ENCODE measurements at regions not wholly inside any gene's neighbourhood (a gene's known extent, or its start where the extent isn't known, plus 50 kb on each side); places are given as distances from the start of the nearest gene placed in this dataset.

DNA sequence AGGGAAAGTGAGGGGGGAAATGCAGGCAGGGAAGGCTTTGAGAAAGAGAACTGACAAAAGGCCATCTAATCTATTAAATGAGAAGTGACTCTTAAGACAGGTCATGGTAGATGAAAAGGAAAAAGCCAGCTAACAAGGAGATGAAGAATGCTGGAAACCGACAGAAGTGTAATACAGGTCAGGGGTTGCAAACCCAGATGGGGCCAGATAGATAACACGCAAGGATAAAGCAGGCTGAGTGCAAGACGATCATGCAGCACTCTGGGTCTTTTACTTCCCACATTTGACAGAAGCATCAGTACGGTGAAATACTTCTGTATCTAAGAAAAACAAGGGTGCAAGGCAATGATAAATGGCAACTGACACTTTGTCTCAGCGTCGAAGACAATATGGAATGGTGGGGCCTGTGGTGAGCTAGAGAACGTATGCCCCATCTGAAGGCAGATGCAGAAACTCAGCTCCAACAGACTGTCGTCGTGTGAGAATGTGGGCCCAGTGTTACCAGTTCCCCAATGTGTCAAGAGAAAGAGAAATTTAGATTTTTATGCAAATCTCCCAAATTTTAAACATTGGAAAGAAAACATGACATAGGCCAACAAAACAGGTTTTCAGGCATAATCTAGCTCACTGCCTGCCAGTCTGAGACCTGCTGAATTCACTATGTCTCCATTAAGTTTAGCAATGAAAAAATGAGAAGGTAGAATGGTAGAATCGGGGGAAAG lies 187.4 kb downstream of the PHLDA1 start:
- Mint-ChIP-seq H3K27ac (no peak overlapping the region), H3K9me3 (peaks cover 8 to 17% of the 10 kb centered on the region in 2 donors), H3K36me3 (peaks cover 0 to 9% of the 10 kb centered on the region in 2 donors)
- ATAC-seq (no peak), DNase-seq (ENCODE audit: low spot score in 2 of 2) (no peak)

DNA sequence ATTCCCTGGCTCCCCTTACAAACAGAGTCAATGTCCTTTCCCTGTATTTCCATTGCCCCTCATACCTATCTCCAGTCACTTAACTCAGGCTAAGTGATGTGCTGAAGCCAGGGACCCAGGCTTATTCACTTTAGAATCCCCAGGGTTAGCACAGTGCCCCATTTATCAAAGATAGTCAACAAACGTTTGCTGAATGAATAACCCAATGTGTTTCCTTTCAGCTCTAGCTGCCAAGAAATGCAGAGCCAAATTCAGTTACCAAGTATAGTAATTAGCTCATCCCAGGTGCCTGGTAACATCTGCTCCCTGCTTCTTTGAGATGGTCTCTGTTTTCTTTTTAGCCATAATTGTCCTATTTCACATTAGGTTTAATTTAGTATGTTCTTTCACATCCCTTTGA lies 189.5 kb downstream of the PHLDA1 start:
- ATAC-seq (no peak), DNase-seq (ENCODE audit: low spot score in 2 of 2) (no peak)
- Mint-ChIP-seq H3K9me3 (peaks cover 8 to 22% of the 10 kb centered on the region in 2 donors), H3K27ac (no peak overlapping the region), H3K36me3 (peaks cover 0 to 9% of the 10 kb centered on the region in 2 donors)

DNA sequence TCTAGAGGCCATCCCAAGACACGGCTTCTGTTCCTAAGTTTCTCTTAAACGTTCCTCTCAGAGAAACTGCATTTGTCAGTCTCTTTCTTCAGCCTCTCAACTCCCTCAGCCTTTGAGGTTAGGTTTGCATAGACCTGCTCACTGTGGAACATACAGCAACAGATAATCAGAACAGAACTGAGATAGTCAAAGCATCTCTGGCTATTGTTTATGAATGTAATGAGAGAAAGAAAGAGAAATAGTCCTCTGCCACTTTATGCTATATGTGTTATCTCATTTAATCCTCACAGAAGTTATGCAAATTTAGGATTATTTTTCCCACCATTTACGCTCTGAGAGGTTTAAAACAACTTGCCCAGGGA lies 190.6 kb downstream of the PHLDA1 start:
- H3K27ac Mint-ChIP-seq = no peak overlapping the region
- DNase-seq (ENCODE audit: low spot score in 2 of 2) = no peak

DNA sequence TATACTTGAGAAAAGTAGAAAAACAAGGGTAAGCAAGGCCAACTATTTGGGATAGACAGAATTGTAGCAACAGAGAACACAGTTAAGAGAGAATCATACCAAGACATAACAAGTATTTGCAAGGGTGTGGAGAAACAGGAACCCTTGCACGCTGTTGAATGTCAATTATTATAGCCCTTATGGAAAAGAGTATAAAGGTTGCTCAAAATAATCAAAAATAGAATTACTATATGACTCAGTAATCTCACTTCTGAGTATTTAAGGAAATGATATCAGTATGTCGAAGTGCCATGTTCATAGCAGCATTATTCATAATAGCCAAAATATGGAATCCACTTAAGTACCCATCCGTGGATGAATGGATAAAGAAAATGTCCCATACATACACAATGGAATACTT lies 193.3 kb downstream of the PHLDA1 start:
- Mint-ChIP-seq H3K36me3 (no peaks in the 10 kb centered on the region), H3K27ac (no peak overlapping the region), H3K9me3 (peaks cover 0 to 6% of the 10 kb centered on the region in 2 donors)
- ATAC-seq (peak; percentile 18 to 87), DNase-seq (ENCODE audit: low spot score in 2 of 2) (no peak)

More for the DNA sequence above, 190.6 kb downstream of the PHLDA1 start:
- Mint-ChIP-seq H3K36me3 (peaks cover 0 to 2% of the 10 kb centered on the region in 2 donors), H3K9me3 (peaks cover 2 to 15% of the 10 kb centered on the region in 2 donors)
- no peak for ATAC-seq

DNA sequence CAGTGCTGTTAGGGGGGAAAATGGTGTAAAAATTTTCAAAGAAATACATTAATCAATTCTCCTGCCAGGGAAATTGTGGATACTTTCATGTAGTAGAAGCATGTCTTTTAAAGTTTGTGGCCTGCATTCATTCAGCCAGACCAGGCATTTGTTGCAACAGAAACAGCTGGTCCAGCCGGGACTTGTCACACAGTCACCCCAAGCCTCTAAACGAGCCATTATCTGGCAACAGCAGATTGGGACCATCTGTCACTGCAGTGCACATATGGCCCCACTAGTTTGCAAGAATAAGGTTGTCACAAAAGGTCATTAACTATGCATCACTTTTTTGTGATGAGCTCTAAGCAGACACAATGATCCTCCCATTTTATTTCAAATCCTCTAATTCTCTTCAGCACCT lies 193.9 kb downstream of the PHLDA1 start:
- no peaks in the 10 kb centered on the region for H3K36me3 Mint-ChIP-seq
- DNase-seq (ENCODE audit: low spot score in 2 of 2) (no peak), ATAC-seq (no peak)
- H3K27ac Mint-ChIP-seq = no peak overlapping the region
- H3K9me3 Mint-ChIP-seq = peaks cover 0 to 5% of the 10 kb centered on the region in 2 donors

DNA sequence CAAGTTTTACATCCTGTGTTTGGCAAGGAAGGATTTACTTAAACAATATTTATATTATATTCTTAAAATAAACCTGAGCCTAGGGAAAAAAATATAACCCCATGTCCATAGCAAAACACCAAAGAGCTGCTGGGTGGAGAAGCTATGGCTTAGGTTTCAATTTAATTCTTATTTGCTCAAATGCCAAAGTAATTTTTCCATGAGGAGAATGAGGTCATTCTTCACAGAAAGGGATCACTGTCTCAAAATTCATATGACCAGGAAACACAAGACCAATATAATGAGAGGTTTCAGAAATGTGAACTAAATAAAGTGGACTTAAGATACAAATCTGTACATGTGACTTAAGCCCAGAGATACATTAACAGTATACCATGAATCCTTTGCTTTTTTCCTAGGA lies 195.0 kb downstream of the PHLDA1 start:
- Mint-ChIP-seq H3K9me3 (peaks cover 0 to 5% of the 10 kb centered on the region in 2 donors), H3K36me3 (no peaks in the 10 kb centered on the region), H3K27ac (no peak overlapping the region)
- ATAC-seq (no peak), DNase-seq (ENCODE audit: low spot score in 2 of 2) (no peak)

DNA sequence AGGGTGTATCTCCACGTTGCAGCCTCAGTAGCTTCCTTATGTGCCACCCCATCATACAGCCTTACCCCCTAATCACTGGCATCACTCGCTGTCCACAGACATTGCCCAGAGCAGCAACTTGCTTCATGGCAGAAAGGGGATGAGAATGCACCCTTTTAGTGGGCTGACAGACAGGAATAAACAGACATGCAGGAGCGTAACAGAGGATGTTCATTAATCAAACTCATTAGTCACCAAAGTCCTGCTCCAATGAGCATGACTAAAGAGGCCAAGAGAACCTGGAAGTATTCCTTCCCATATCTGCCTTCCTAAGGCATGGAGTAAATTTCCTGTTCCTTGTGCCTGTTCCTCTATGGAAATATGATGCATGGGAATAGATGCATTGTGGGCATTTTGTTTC lies 197.0 kb downstream of the PHLDA1 start:
- H3K36me3 Mint-ChIP-seq = no peaks in the 10 kb centered on the region
- no peak overlapping the region for H3K27ac Mint-ChIP-seq
- ATAC-seq (no peak), DNase-seq (ENCODE audit: low spot score in 2 of 2) (no peak)
- H3K9me3 Mint-ChIP-seq = peaks cover 0 to 5% of the 10 kb centered on the region in 2 donors

DNA sequence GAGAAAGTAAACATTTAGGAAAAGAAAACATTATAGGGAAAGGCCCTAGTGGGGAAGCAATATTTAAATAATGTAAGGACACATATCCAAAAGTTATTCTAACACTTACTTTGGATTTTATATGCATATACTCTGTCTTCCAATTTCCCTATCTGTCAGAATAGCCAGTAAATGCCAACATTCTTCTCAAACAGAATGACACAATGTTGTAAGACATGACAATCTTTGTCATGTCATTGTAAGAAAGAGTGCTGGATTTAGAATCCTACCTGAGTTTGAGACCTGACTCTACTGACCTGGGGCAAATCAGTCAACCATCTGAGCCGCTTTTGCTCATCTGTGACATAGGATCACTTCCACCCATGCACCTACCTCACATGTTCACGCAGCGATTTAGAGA lies 198.3 kb downstream of the PHLDA1 start:
- no peaks in the 10 kb centered on the region for H3K36me3 Mint-ChIP-seq
- no peaks in the 10 kb centered on the region for H3K9me3 Mint-ChIP-seq
- no peak for ATAC-seq
- no peak for DNase-seq (ENCODE audit: low spot score in 2 of 2)
- H3K27ac Mint-ChIP-seq = no peak overlapping the region

DNA sequence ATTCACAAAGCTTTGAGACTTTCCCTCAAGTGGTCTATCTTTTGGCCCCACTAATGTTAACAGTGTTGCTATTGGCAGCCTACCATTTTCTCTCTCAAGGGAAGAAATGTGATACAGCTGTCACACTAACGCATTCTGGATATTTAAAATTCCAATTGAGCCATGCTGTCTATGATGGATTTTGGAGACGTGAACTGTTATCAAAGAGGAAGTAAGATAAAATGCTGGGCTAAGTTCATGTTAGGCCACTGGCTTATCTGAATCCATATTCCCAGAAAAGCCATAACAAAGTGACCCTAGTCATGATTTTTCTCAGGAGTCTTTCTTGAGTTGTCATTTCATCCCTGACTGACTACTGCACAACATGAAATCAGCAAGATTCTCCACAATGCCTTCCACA lies 200.2 kb downstream of the PHLDA1 start:
- no peak overlapping the region for H3K27ac Mint-ChIP-seq
- H3K36me3 Mint-ChIP-seq = no peaks in the 10 kb centered on the region
- DNase-seq (ENCODE audit: low spot score in 2 of 2) (no peak), ATAC-seq (no peak)
- no peaks in the 10 kb centered on the region for H3K9me3 Mint-ChIP-seq

DNA sequence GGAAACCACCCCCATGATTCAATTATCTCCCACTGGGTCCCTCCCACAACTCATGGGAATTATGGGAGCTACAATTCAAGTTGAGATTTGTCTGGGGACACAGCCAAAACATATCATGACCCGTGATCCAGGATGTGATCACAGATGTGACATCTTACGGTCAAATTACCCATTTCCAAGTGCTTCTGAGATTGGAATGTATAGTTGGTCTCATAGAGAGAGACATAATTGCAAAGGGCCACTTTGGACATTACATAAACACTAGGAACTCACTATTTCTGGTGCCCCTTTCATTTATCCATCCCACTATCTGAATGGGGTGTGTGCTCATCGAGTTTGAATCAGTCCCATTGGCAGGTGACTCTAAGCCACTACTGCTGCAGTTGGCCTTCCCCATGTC lies 204.5 kb downstream of the PHLDA1 start:
- no peak for ATAC-seq
- no peak overlapping the region for H3K27ac Mint-ChIP-seq
- no peak for DNase-seq (ENCODE audit: low spot score in 2 of 2)
- no peaks in the 10 kb centered on the region for H3K36me3 Mint-ChIP-seq
- no peaks in the 10 kb centered on the region for H3K9me3 Mint-ChIP-seq

DNA sequence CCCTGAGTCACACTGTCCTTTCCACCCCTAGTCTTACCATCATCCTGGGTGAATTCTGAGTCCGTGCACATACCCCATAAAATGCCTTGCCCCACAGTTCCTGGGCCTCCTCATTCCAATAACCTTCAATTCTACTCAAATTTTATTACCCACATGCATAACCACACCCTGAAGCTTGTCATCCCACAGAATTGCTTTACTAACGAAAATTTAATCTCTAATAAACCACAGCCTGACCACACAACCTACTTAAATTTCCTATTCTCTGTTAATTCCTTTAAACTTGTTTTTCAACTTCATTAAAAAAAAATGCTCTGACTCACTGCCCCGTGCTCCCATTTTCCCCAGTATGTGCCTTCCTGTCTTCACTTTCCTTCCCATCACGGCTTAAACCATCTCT lies 205.9 kb downstream of the PHLDA1 start:
- H3K9me3 Mint-ChIP-seq = no peaks in the 10 kb centered on the region
- no peak for ATAC-seq
- H3K36me3 Mint-ChIP-seq = no peaks in the 10 kb centered on the region
- H3K27ac Mint-ChIP-seq = no peak overlapping the region
- DNase-seq (ENCODE audit: low spot score in 2 of 2) = no peak

DNA sequence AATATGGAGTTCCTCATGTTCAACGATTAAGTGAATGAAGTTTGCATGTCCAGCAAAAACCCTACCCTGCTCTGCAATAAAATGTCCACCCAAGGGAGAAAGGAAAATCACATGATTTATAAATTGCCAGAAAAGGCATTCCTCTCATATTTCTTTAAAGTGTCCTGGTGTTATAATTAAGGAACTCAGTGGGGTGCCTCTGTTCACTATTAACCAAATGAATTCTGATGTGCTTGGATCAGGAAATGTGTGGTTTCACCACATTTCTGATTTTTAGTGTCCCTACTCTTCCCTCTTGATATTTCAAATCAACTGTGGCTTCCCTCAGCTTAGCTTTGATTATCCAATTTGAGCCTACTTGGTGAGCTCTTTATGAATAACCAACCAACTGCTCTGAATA lies 208.1 kb downstream of the PHLDA1 start:
- Mint-ChIP-seq H3K9me3 (no peaks in the 10 kb centered on the region), H3K36me3 (no peaks in the 10 kb centered on the region), H3K27ac (no peak overlapping the region)
- DNase-seq (ENCODE audit: low spot score in 2 of 2) (no peak), ATAC-seq (no peak)

DNA sequence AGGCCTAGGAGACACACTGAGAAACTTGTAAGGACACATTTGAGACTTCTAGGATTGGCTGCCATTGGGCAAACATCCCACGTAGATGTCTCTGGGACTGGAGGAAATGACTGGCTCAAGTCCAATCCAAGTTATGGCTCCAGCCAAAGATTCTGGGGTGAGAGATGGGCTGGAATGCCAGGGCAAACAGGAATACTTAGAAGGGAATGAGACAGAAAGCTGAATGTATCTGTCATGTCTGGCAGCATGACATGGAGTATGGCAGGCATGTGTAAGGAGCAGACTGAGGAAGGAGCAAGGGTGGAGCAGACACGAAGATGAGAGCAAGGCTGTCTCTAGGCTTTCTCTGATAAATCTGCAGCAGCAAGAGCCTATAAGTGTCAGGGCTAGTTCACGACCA lies 209.2 kb downstream of the PHLDA1 start:
- Mint-ChIP-seq H3K36me3 (no peaks in the 10 kb centered on the region), H3K9me3 (no peaks in the 10 kb centered on the region), H3K27ac (no peak overlapping the region)
- ATAC-seq (no peak), DNase-seq (ENCODE audit: low spot score in 2 of 2) (no peak)

DNA sequence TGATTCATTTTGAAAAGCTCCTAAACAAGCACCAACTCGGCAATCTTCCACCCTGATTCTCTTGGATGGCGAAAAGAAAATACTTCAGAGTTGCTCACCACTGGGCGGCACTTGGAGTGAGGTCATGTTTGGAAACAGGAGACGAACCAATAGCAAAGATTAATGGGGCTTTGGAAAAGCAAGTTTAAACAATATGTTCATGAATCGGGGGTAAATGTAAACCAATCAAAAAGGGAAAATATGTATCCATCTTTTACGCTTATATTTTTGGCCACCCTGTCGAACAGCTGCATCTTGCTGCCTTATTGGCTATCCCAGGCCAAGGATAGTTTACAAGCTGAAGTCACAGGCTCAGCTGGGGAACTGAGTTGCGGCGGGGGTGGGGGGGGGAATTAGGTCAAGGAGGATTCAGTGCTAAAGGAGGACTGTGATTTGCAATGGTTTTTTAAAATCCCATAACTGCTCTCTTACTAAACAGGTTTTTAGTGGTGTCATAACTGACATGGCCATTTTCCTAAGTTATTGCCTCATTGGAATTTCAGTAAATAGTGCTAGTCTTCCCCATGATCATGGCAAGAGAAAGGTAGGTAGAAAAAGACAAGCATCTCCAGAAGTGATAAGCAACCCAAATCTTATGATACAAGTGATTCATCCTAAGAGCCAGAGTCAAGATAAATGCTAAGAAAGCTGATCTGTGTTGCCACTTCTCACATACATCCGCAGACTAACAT lies 210.6 kb downstream of the PHLDA1 start:
- ATAC-seq = no peak
- H3K27ac Mint-ChIP-seq = no peak overlapping the region
- H3K36me3 Mint-ChIP-seq = no peaks in the 10 kb centered on the region
- H3K9me3 Mint-ChIP-seq = no peaks in the 10 kb centered on the region
- DNase-seq (ENCODE audit: low spot score in 2 of 2) = no peak

DNA sequence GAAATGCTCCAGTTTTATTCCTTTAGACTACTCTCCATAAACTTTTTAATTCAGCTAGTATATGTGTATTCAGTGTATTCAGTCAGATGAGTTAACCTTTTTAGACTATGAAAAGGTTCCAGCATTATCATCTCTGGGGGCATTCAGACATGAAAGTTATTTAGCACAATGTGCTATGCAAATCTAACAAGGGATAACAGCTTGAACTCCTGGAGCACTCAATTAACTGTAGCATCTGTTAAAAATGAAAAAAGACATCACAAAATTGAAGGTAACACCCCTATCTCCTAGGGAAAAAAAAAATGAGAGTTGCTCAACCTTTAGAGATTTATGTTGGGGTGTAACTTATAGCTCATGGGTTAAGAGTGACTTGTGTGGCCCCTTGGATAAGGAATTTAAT lies 211.5 kb downstream of the PHLDA1 start:
- H3K27ac Mint-ChIP-seq = no peak overlapping the region
- no peak for DNase-seq (ENCODE audit: low spot score in 2 of 2)
- no peaks in the 10 kb centered on the region for H3K36me3 Mint-ChIP-seq
- no peak for ATAC-seq
- H3K9me3 Mint-ChIP-seq = no peaks in the 10 kb centered on the region

DNA sequence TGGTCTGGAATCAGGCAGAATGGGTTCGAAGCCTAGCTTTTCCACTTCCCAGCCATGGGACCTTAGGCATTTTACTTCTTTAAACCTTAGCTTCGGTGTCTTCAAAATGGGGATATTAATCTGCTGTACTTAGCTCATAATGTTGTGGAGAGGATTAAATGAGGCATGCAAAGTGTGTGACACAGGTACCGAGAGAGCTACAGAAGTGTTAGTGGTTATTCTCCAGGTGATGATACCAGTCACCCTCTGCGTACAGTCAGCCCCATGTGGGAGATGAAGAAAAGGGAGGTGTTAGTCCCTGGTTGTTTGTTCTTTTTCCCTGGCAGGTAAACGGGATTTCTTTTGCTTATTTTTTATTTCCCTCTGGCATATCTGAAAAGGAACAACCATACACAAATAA lies 212.1 kb downstream of the PHLDA1 start:
- no peaks in the 10 kb centered on the region for H3K36me3 Mint-ChIP-seq
- no peak for DNase-seq (ENCODE audit: low spot score in 2 of 2)
- no peak for ATAC-seq
- no peak overlapping the region for H3K27ac Mint-ChIP-seq
- no peaks in the 10 kb centered on the region for H3K9me3 Mint-ChIP-seq

DNA sequence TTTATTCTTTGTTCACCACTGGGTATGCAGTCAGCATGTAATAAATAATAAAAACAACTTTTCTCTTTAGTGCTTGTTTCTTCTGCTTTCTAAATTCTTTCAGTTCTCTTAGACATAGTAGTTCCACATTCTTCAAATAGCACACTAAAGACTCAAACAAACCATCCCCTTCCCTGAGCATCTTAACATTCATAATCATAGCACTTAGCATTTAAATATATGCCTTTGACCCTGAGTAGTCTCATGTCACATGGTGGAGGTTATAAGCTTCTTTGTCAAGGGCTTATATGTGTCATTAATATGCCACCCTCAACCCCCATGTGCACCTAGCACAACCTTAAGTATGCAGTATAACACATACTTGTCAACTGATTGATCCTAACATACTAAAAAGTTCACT lies 212.7 kb downstream of the PHLDA1 start:
- H3K36me3 Mint-ChIP-seq = no peaks in the 10 kb centered on the region
- no peaks in the 10 kb centered on the region for H3K9me3 Mint-ChIP-seq
- ATAC-seq = no peak
- H3K27ac Mint-ChIP-seq = no peak overlapping the region
- no peak for DNase-seq (ENCODE audit: low spot score in 2 of 2)

DNA sequence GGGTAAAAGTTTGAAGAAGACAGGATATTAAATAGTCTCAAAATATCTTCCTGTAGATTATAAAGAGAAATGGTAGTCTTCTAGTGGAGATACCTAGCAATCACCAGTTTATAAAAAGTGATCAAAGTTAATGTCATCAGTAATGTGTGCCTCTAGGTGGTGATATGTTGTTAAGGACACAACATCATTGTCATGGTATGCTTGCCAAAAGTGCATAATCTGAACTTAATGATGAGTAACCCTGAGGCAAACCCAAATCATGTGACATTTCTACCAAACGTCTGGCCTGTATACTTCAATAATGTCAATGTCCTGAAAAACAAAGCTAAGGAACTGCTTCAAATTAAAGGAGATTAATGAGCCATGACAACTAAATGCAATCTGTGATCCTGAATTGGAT lies 214.7 kb downstream of the PHLDA1 start:
- DNase-seq (ENCODE audit: low spot score in 2 of 2) (no peak), ATAC-seq (peak; percentile 69 to 72)
- Mint-ChIP-seq H3K36me3 (no peaks in the 10 kb centered on the region), H3K9me3 (no peaks in the 10 kb centered on the region), H3K27ac (no peak overlapping the region)

Data from activated naive CD4-positive, alpha-beta T cell treated with anti-CD3 and anti-CD28 coated beads, Interleukin-2, amount 50 U/mL, for 72 hours (primary cell).